OCI-LY7 (cell line): ENCODE measurements at regions not wholly inside any gene's neighbourhood (a gene's known extent, or its start where the extent isn't known, plus 50 kb on each side); places are given as distances from the start of the nearest gene placed in this dataset.

Experiments
- BruUV-seq: library from RNA; stranded (reverse); fragments of 400-500 nt; replicated peaks from 2 replicates; lab custom pipeline; 2021; lab: Mats Ljungman, UMichigan
- CTCF ChIA-PET: fragments of 300-600 bp; sonication (Branson Sonifier 250); formaldehyde crosslinking; loops from one replicate; lab custom pipeline; 2022; ENCODE audit warnings: antibody characterized with exemption; ENCODE audit not compliant: unreplicated experiment; lab: Charles Lee
- POLR2A ChIA-PET: fragments of 300-600 bp; sonication (Branson Sonifier 250); formaldehyde crosslinking; loops from one replicate; lab custom pipeline; 2022; ENCODE audit warnings: antibody characterized with exemption; lab: Charles Lee
- DNase-seq: peaks from one replicate; pipeline ENCODE4 v3.0.0-alpha.2; 2015; ENCODE audit warnings: low spot score
- H2AFZ ChIP-seq: fragments of 200-600 bp; sonication (generic), shearing (Covaris generic); 2 replicates; pipeline ENCODE4 v1.6.1; 2014; ENCODE audit warnings: mild to moderate bottlenecking, antibody characterized with exemption, low read length, moderate library complexity
- H3K27ac ChIP-seq: fragments of 200-600 bp; sonication (generic); 2 replicates; pipeline ENCODE4 v1.5.1; 2014; ENCODE audit warnings: mixed run types, low read depth, mild to moderate bottlenecking, moderate library complexity, low read length, inconsistent platforms; ENCODE audit not compliant: poor library complexity, severe bottlenecking
- H3K36me3 ChIP-seq: fragments of 200-600 bp; sonication (generic); 2 replicates; pipeline ENCODE4 v1.6.1; 2014; ENCODE audit warnings: mild to moderate bottlenecking, antibody characterized with exemption, low read length, moderate library complexity, mixed read lengths; ENCODE audit not compliant: insufficient read depth
- H3K4me1 ChIP-seq: fragments of 200-600 bp; sonication (generic); 2 replicates; pipeline ENCODE4 v1.5.1; 2014; ENCODE audit warnings: mild to moderate bottlenecking, low read length; ENCODE audit not compliant: insufficient read depth, poor library complexity, severe bottlenecking
- H3K4me2 ChIP-seq: fragments of 200-600 bp; sonication (generic); 2 replicates; pipeline ENCODE4 v1.6.1; 2014; ENCODE audit warnings: mild to moderate bottlenecking, low read length
- H3K4me3 ChIP-seq: fragments of 200-600 bp; sonication (generic); 2 replicates; pipeline ENCODE4 v1.5.1; 2014; ENCODE audit warnings: mild to moderate bottlenecking, low read depth, low read length; ENCODE audit not compliant: poor library complexity, severe bottlenecking
- H3K79me2 ChIP-seq: fragments of 200-600 bp; sonication (generic); 2 replicates; pipeline ENCODE4 v1.6.1; 2016; ENCODE audit warnings: low read depth, mild to moderate bottlenecking, low read length, moderate library complexity, mixed read lengths; ENCODE audit not compliant: insufficient read depth
- H3K9me2 ChIP-seq: fragments of 200-600 bp; sonication (generic); 2 replicates; pipeline ENCODE4 v1.6.1; 2016; ENCODE audit warnings: mild to moderate bottlenecking, low read length, mixed read lengths; ENCODE audit not compliant: insufficient read depth
- H3K9me3 ChIP-seq: fragments of 200-600 bp; sonication (generic); 2 replicates; pipeline ENCODE4 v1.6.1; 2014; ENCODE audit warnings: mild to moderate bottlenecking, mixed run types, low read length, mixed read lengths
- H4K20me1 ChIP-seq: fragments of 200-600 bp; sonication (generic); 2 replicates; pipeline ENCODE4 v1.6.1; 2014; ENCODE audit warnings: mild to moderate bottlenecking, antibody characterized with exemption, low read length, moderate library complexity, mixed read lengths; ENCODE audit not compliant: insufficient read depth
- CTCF ChIP-seq: fragments of 200-600 bp; sonication (generic); conservative IDR thresholded peaks from 2 replicates; pipeline ENCODE4 v1.5.1; 2014; ENCODE audit warnings: mild to moderate bottlenecking, antibody characterized with exemption, low read length, moderate library complexity, mixed read lengths
- EZH2phosphoT487 ChIP-seq: fragments of 200-600 bp; sonication (generic); IDR thresholded peaks from 2 replicates; pipeline ENCODE4 v1.6.1; 2018; ENCODE audit warnings: low read depth, borderline replicate concordance, mild to moderate bottlenecking, mixed run types, antibody characterized with exemption, low read length, moderate library complexity, mixed read lengths
- intact Hi-C: fragments of 100-400 bp; cut with micrococcal nuclease; formaldehyde crosslinking; loops from one replicate; pipeline ENCODE4 v1.10.0; 2022; ENCODE audit not compliant: unreplicated experiment

GRCh38 chr7:125606671-125607070 is 677.0 kb upstream of the POT1 start:
- H3K27ac ChIP-seq, result no peak overlapping the region
- no peak overlapping the region for H3K4me3 ChIP-seq
- intact Hi-C loops, result no loop called here
- TF ChIP-seq EZH2phosphoT487 (no peak), CTCF (no peak)
- no peaks in the 10 kb centered on the region for H3K36me3 ChIP-seq
- POLR2A ChIA-PET, result interaction anchor here (0.5 to 1.6 kb wide), 2 partner anchors 10 to 1975 kb away, joined by 4 read pairs; no protein-coding TSS in a partner anchor
- BruUV-seq, result no TSS peak
- no peak for DNase-seq
- CTCF ChIA-PET, result no interaction called here
- no peaks in the 10 kb centered on the region for H3K79me2 ChIP-seq
- no peak overlapping the region for H2AFZ ChIP-seq
- H3K9me2 ChIP-seq, result no peaks in the 10 kb centered on the region
- no peaks in the 10 kb centered on the region for H3K9me3 ChIP-seq
- H3K4me1 ChIP-seq, result no peaks in the 10 kb centered on the region
- no peaks in the 10 kb centered on the region for H4K20me1 ChIP-seq
- H3K4me2 ChIP-seq, result no peak overlapping the region

GRCh38 chr7:125605241-125605640 is 675.6 kb upstream of the POT1 start:
- Histone ChIP-seq H3K4me2 (no peak overlapping the region), H3K27ac (no peak overlapping the region), H3K9me2 (no peaks in the 10 kb centered on the region), H3K79me2 (no peaks in the 10 kb centered on the region), H2AFZ (no peak overlapping the region), H3K4me1 (no peaks in the 10 kb centered on the region), H3K36me3 (no peaks in the 10 kb centered on the region), H3K4me3 (no peak overlapping the region), H3K9me3 (no peaks in the 10 kb centered on the region), H4K20me1 (no peaks in the 10 kb centered on the region)
- no TSS peak for BruUV-seq
- no peak for DNase-seq
- intact Hi-C loops, result no loop called here
- ChIA-PET POLR2A (no interaction called here), CTCF (no interaction called here)
- TF ChIP-seq EZH2phosphoT487, result no peak
- no peak for TF ChIP-seq CTCF

- Histone ChIP-seq H3K4me2 (no peak overlapping the region), H3K79me2 (no peaks in the 10 kb centered on the region), H4K20me1 (no peaks in the 10 kb centered on the region), H2AFZ (no peak overlapping the region), H3K9me2 (no peaks in the 10 kb centered on the region), H3K4me1 (no peaks in the 10 kb centered on the region), H3K9me3 (no peaks in the 10 kb centered on the region), H3K27ac (no peak overlapping the region), H3K4me3 (no peak overlapping the region), H3K36me3 (no peaks in the 10 kb centered on the region)
- ChIA-PET POLR2A (no interaction called here), CTCF (no interaction called here)
- DNase-seq, result no peak
- no TSS peak for BruUV-seq
- intact Hi-C loops, result no loop called here
- TF ChIP-seq EZH2phosphoT487 (no peak), CTCF (no peak)
These were observed 672.8 kb upstream of the POT1 start for GRCh38 chr7:125602441-125602840.
